ENCODE measurements at regions not wholly inside any gene's neighbourhood (a gene's known extent, or its start where the extent isn't known, plus 50 kb on each side); places are given as distances from the start of the nearest gene placed in this dataset.

GRCh38 chr11:134668796-134669195 lies 256.8 kb upstream of the B3GAT1 start:
- TF ChIP-seq CTCF (conservative IDR thresholded peaks at IDR 0.05 in 1 of 2, IDR thresholded peaks at IDR 0.05 in 1 of 2; ENCODE audit: low read depth in 1 of 2, low read length in 2 of 2) (no peak), EZH2 (IDR thresholded peaks at IDR 0.05; ENCODE audit: low read length, missing control alignments) (no peak)
